WTC11 (cell line): ENCODE measurements at regions not wholly inside any gene's neighbourhood (a gene's known extent, or its start where the extent isn't known, plus 50 kb on each side); places are given as distances from the start of the nearest gene placed in this dataset.

ENCODE experiments used
- AFF4 ChIP-seq: sonication (generic); formaldehyde crosslinking; IDR thresholded peaks from 2 replicates; pipeline ENCODE4 v1.8.1; 2023; ENCODE audit warnings: mild to moderate bottlenecking, missing genetic modification reagents, borderline replicate concordance
- CTCF ChIP-seq: fragments of 200-600 bp; IDR thresholded peaks from 2 replicates; pipeline ENCODE4 v1.8.0; 2022; ENCODE audit warnings: antibody characterized with exemption
- JUN ChIP-seq: sonication (generic); formaldehyde crosslinking; IDR thresholded peaks from 2 replicates; pipeline ENCODE4 v1.8.0; 2023; ENCODE audit warnings: mild to moderate bottlenecking, missing genetic modification reagents
- RELA ChIP-seq: sonication (generic); formaldehyde crosslinking; IDR thresholded peaks from 2 replicates; pipeline ENCODE4 v1.8.1; 2022; ENCODE audit warnings: missing genetic modification reagents, mild to moderate bottlenecking, borderline replicate concordance
- TF ChIP-seq, protein P1 (sequence below): sonication (generic); formaldehyde crosslinking; IDR thresholded peaks from 2 replicates; pipeline ENCODE4 v1.8.1; 2022; ENCODE audit warnings: mild to moderate bottlenecking, moderate library complexity, missing genetic modification reagents
- TF ChIP-seq, protein P2 (sequence below): sonication (generic); formaldehyde crosslinking; IDR thresholded peaks from 2 replicates; pipeline ENCODE4 v1.8.0; 2022; ENCODE audit warnings: mild to moderate bottlenecking, missing genetic modification reagents
- TF ChIP-seq, protein P3 (sequence below): sonication (generic); formaldehyde crosslinking; IDR thresholded peaks from 2 replicates; pipeline ENCODE4 v1.8.0; 2023; ENCODE audit warnings: mild to moderate bottlenecking, missing genetic modification reagents
- TF ChIP-seq, protein P4 (sequence below): sonication (generic); formaldehyde crosslinking; IDR thresholded peaks from 2 replicates; pipeline ENCODE4 v1.8.0; 2022; ENCODE audit warnings: mild to moderate bottlenecking, missing genetic modification reagents

DNA sequence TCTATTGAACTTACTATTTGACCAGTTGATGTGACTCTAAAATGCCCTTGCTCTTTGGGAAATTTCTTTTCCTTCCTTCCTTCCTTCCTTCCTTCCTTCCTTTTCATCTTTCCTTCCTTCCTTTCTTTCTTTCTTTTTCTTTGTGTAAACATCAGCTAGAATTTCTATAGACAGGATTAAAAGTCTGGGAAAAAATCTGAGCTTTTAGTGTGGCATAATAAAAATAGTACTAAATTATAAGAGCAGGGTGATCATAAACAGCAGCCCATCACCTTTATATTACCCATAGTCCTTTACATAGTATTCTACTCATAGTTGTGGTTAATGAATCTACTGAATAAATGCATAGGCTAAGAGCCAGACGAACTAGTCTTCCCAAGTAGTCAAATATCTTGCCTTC, 281.0 kb upstream of the DAB1 start:
- TF ChIP-seq CTCF = no peak
- no peak for TF ChIP-seq AFF4
- TF ChIP-seq, protein P1, sequence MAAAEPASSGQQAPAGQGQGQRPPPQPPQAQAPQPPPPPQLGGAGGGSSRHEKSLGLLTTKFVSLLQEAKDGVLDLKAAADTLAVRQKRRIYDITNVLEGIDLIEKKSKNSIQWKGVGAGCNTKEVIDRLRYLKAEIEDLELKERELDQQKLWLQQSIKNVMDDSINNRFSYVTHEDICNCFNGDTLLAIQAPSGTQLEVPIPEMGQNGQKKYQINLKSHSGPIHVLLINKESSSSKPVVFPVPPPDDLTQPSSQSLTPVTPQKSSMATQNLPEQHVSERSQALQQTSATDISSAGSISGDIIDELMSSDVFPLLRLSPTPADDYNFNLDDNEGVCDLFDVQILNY (CRISPR knock-in tag) = no peak
- TF ChIP-seq RELA (CRISPR knock-in tag) = no peak
- TF ChIP-seq, protein P2, sequence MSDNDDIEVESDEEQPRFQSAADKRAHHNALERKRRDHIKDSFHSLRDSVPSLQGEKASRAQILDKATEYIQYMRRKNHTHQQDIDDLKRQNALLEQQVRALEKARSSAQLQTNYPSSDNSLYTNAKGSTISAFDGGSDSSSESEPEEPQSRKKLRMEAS (CRISPR knock-in tag) = no peak
- TF ChIP-seq, protein P3, sequence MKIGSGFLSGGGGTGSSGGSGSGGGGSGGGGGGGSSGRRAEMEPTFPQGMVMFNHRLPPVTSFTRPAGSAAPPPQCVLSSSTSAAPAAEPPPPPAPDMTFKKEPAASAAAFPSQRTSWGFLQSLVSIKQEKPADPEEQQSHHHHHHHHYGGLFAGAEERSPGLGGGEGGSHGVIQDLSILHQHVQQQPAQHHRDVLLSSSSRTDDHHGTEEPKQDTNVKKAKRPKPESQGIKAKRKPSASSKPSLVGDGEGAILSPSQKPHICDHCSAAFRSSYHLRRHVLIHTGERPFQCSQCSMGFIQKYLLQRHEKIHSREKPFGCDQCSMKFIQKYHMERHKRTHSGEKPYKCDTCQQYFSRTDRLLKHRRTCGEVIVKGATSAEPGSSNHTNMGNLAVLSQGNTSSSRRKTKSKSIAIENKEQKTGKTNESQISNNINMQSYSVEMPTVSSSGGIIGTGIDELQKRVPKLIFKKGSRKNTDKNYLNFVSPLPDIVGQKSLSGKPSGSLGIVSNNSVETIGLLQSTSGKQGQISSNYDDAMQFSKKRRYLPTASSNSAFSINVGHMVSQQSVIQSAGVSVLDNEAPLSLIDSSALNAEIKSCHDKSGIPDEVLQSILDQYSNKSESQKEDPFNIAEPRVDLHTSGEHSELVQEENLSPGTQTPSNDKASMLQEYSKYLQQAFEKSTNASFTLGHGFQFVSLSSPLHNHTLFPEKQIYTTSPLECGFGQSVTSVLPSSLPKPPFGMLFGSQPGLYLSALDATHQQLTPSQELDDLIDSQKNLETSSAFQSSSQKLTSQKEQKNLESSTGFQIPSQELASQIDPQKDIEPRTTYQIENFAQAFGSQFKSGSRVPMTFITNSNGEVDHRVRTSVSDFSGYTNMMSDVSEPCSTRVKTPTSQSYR (CRISPR knock-in tag) = no peak
- TF ChIP-seq JUN (CRISPR knock-in tag) = no peak
- TF ChIP-seq, protein P4, sequence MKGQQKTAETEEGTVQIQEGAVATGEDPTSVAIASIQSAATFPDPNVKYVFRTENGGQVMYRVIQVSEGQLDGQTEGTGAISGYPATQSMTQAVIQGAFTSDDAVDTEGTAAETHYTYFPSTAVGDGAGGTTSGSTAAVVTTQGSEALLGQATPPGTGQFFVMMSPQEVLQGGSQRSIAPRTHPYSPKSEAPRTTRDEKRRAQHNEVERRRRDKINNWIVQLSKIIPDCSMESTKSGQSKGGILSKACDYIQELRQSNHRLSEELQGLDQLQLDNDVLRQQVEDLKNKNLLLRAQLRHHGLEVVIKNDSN (CRISPR knock-in tag) = no peak
